Sigmoid colon (tissue), 6 donors: ENCODE measurements at regions not wholly inside any gene's neighbourhood (a gene's known extent, or its start where the extent isn't known, plus 50 kb on each side); places are given as distances from the start of the nearest gene placed in this dataset.

ENCODE experiments used
- DNase-seq: peaks from one replicate; pipeline ENCODE4 v3.0.0-alpha.2; 2019
- H3K27ac ChIP-seq, 4 donors: fragments of 200-600 bp; sonication (generic); one replicate each; pipeline ENCODE4 v1.5.1; 2016 to 2019; ENCODE audit warnings: mild to moderate bottlenecking in 1 of 4
- H3K27me3 ChIP-seq, 3 donors: fragments of 200-600 bp; sonication (generic); one replicate each; pipeline ENCODE4 v1.5.1; 2019; ENCODE audit warnings: mild to moderate bottlenecking in 1 of 3
- H3K36me3 ChIP-seq, 4 donors: fragments of 200-600 bp; sonication (generic); one replicate each; pipeline ENCODE4 v1.5.1; 2016 to 2019
- H3K4me1 ChIP-seq, 4 donors: fragments of 200-600 bp; sonication (generic); one replicate each; pipeline ENCODE4 v1.5.1; 2017 to 2019
- H3K4me3 ChIP-seq, 4 donors: fragments of 200-600 bp; sonication (generic); one replicate each; pipeline ENCODE4 v1.5.1; 2017 to 2019; ENCODE audit warnings: mild to moderate bottlenecking in 2 of 4, moderate library complexity in 1 of 4
- H3K9me3 ChIP-seq, 4 donors: fragments of 200-600 bp in 3 of 4; sonication (generic) in 3 of 4; one replicate each; pipeline versions ENCODE4 v1.5.1 to v1.6.1; 2013 to 2019
- EP300 ChIP-seq, 4 donors: sonication (generic); formaldehyde crosslinking; IDR thresholded peaks; one replicate each; pipeline ENCODE4 v1.6.1; 2017; ENCODE audit warnings: antibody characterized with exemption in 4 of 4
- POLR2A ChIP-seq, 2 donors: fragments of 450-650 bp; IDR thresholded peaks; one replicate each; pipeline ENCODE4 v1.6.1; 2016; ENCODE audit warnings: antibody characterized with exemption in 2 of 2, mild to moderate bottlenecking in 2 of 2, moderate library complexity in 2 of 2
- POLR2AphosphoS5 ChIP-seq, 4 donors: sonication (generic); formaldehyde crosslinking; IDR thresholded peaks; one replicate each; pipeline ENCODE4 v1.6.1; 2017; ENCODE audit warnings: antibody characterized with exemption in 4 of 4
- WGBS, 2 donors: extraction: QIAGEN DNeasy Blood & Tissue Kit; methylation state at CpG; one replicate each; pipeline ENCODE4 v1.1.7; 2013; 5-methylcytosine and 5-hydroxymethylcytosine counted together
- intact Hi-C: fragments of 100-400 bp; cut with DNase I; formaldehyde crosslinking; loops from one replicate; pipeline ENCODE4 v1.15.1; 2023
- TF ChIP-seq, protein P1 (sequence below), 4 experiments: fragments of 450-650 bp in 3 of 4; fragments of 200-600 bp in 1 of 4; IDR thresholded peaks; one replicate each; pipeline ENCODE4 v1.5.1; 2016 to 2019; ENCODE audit warnings: antibody characterized with exemption in 4 of 4, mild to moderate bottlenecking in 3 of 4, moderate library complexity in 2 of 4
- donor health status: healthy with polysubstance abuse.
- donor health status: healthy.

DNA sequence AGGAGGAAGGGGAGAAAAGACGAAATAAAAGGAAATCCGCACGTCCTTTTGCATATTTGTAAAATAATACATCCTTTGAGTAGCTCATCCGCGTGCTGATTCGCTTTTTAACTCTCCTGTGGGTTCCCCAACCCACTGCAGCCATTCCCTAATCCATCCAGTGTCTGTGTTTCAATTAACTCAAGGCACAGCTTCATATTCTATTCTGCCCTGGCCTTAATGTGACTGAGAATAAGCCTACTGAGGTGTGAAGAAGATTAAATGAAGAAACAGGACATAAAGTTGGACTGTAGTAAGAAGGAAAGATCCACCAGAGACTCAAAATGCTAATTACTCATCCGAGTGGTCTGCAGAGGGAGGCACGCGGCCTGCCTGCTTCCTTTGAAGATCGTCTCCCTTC lies 161.4 kb upstream of the SH3BP4 start:
- DNase-seq, result no peak
- Histone ChIP-seq H3K27ac (no peak overlapping the region), H3K36me3 (no peaks in the 10 kb centered on the region), H3K4me1 (no peaks in the 10 kb centered on the region), H3K9me3 (no peaks in the 10 kb centered on the region), H3K27me3 (no peaks in the 10 kb centered on the region), H3K4me3 (no peak overlapping the region)
- 89 to 96% methylated on average over 10 of the region's 10 CpGs for WGBS, 2 donors
- TF ChIP-seq POLR2A (IDR thresholded peaks at IDR 0.05) (no peak), POLR2AphosphoS5 (IDR thresholded peaks at IDR 0.05) (no peak), EP300 (IDR thresholded peaks at IDR 0.05) (no peak)
- TF ChIP-seq, protein P1, sequence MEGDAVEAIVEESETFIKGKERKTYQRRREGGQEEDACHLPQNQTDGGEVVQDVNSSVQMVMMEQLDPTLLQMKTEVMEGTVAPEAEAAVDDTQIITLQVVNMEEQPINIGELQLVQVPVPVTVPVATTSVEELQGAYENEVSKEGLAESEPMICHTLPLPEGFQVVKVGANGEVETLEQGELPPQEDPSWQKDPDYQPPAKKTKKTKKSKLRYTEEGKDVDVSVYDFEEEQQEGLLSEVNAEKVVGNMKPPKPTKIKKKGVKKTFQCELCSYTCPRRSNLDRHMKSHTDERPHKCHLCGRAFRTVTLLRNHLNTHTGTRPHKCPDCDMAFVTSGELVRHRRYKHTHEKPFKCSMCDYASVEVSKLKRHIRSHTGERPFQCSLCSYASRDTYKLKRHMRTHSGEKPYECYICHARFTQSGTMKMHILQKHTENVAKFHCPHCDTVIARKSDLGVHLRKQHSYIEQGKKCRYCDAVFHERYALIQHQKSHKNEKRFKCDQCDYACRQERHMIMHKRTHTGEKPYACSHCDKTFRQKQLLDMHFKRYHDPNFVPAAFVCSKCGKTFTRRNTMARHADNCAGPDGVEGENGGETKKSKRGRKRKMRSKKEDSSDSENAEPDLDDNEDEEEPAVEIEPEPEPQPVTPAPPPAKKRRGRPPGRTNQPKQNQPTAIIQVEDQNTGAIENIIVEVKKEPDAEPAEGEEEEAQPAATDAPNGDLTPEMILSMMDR (IDR thresholded peaks at IDR 0.05), result no peak
- intact Hi-C loops, result no loop called here

DNA sequence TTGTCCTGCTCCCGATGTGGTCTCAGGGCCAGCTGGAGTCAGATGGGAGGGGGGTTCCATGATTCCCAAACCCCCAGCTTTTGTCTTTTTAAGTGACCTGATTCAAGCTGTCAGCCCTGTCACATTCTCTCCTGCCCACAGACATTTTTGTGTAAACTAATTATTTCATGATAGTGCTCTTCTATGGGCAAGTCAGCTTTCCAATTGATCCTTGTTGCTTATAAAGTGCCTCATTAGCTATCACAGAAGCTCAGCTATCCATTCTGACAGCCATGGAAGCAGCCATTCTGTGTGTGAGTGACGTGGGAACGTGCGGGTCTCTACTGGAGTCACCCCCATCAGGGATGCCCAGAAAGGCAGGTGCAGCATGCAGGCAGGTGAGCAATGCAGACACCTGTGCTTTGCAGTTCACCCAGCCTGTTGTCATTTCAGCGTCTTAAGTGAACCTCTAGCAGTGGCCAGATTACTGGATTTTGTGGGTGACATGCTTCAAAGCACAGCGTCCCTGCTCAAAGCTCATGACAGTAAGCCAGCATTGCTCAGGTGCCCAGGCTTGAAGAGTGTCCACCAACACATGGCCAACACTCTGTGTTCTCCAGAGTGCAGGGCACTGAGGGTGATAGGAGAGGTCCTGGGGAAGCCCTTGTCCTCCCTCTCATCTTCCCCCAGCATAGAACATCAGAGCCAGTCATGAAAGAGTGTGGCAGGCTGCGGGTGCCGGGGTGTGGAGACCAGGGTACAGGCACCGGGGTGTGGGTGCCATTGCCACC lies 162.1 kb upstream of the SH3BP4 start:
- TF ChIP-seq POLR2AphosphoS5 (IDR thresholded peaks at IDR 0.05) (no peak), EP300 (IDR thresholded peaks at IDR 0.05) (no peak), POLR2A (IDR thresholded peaks at IDR 0.05) (no peak)
- TF ChIP-seq, protein P1 (IDR thresholded peaks at IDR 0.05), result no peak
- H3K27ac ChIP-seq, result no peak overlapping the region
- DNase-seq, result no peak
- no peaks in the 10 kb centered on the region for H3K27me3 ChIP-seq
- intact Hi-C loops, result no loop called here
- no peaks in the 10 kb centered on the region for H3K36me3 ChIP-seq
- H3K4me1 ChIP-seq, result no peaks in the 10 kb centered on the region
- H3K9me3 ChIP-seq, result no peaks in the 10 kb centered on the region
- no peak overlapping the region for H3K4me3 ChIP-seq
- 88 to 95% methylated on average over 9 of the region's 9 CpGs for WGBS, 2 donors

DNA sequence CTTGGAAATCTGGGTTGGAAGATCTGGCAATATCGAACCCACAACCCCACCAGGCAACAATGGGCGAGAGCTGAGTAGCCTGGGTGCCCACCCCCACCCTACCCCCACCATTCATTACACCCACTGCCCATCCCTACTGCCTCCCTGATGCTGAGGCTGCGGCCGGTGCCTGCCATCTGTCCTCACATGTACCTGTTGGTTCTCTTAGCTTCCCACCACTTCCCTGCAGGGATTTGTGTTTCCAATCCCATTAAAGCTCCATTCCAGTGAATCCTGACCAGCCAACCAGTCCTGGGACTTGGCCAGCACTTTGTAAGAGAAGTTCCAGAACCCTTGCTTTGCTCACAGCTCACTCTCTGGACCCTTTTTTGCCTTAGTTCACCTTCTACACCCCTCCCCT lies 163.0 kb upstream of the SH3BP4 start:
- TF ChIP-seq POLR2AphosphoS5 (IDR thresholded peaks at IDR 0.05) (no peak), EP300 (IDR thresholded peaks at IDR 0.05) (no peak), POLR2A (IDR thresholded peaks at IDR 0.05) (no peak)
- TF ChIP-seq, protein P1 (IDR thresholded peaks at IDR 0.05), result no peak
- no peaks in the 10 kb centered on the region for H3K27me3 ChIP-seq
- intact Hi-C loops, result no loop called here
- WGBS, 2 donors, result 93 to 94% methylated on average over 4 of the region's 4 CpGs
- no peaks in the 10 kb centered on the region for H3K36me3 ChIP-seq
- no peak overlapping the region for H3K27ac ChIP-seq
- peaks cover 0 to 3% (median under 1%) of the 10 kb centered on the region in 4 donors for H3K9me3 ChIP-seq
- no peak for DNase-seq
- no peak overlapping the region for H3K4me3 ChIP-seq
- no peaks in the 10 kb centered on the region for H3K4me1 ChIP-seq

DNA sequence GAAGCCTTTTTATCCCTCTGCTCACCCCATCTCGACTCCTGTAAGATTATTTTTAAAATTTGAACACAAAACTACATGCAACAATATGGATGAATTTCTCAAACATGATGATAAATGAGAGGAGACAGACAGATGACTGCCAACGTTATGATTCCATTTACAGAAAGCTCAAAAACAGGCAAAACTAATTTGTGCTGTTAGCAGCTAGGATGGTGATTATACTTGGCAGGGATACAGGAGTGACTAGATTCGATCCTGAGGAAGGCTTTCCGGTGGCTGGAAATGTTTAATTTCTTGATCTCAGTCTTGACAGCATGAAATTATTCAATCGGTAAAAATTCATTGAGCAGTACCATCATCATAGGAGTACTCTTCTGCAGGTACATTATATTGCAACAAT lies 163.4 kb upstream of the SH3BP4 start:
- Histone ChIP-seq H3K27me3 (no peaks in the 10 kb centered on the region), H3K36me3 (no peaks in the 10 kb centered on the region), H3K4me3 (no peak overlapping the region), H3K4me1 (no peaks in the 10 kb centered on the region), H3K27ac (no peak overlapping the region), H3K9me3 (peaks cover 0 to 6% (median 3%) of the 10 kb centered on the region in 4 donors)
- 72 to 78% methylated on average over 5 of the region's 5 CpGs for WGBS, 2 donors
- no peak for TF ChIP-seq EP300 (IDR thresholded peaks at IDR 0.05)
- no peak for TF ChIP-seq POLR2A (IDR thresholded peaks at IDR 0.05)
- intact Hi-C loops, result no loop called here
- no peak for DNase-seq

DNA sequence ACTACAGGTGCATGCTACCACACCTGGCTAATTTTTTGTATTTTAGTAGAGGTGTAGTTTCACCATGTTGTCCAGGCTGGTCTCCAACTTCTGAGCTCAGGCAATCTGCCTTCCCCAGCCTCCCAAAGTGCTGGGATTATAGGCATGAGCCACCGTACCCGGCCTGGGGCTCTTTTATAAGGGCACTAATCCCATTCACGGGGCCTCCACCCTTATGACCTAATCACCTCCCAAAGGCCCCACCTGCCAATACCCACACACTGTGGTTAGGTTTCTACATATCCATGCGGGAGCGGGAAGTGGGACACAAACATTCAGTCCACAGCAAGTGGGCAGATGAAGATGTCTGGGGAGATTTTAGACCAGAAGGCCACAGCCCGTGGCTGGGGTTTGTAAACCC lies 164.7 kb upstream of the SH3BP4 start:
- intact Hi-C loops, result no loop called here
- TF ChIP-seq, protein P1 (IDR thresholded peaks at IDR 0.05), result no peak
- TF ChIP-seq POLR2A (IDR thresholded peaks at IDR 0.05) (no peak), EP300 (IDR thresholded peaks at IDR 0.05) (no peak), POLR2AphosphoS5 (IDR thresholded peaks at IDR 0.05) (no peak)

More for the DNA sequence above, 164.7 kb upstream of the SH3BP4 start:
- Histone ChIP-seq H3K4me3 (no peak overlapping the region), H3K27me3 (no peaks in the 10 kb centered on the region), H3K36me3 (no peaks in the 10 kb centered on the region), H3K27ac (no peak overlapping the region), H3K4me1 (no peaks in the 10 kb centered on the region), H3K9me3 (peaks cover 0 to 12% (median 8%) of the 10 kb centered on the region in 4 donors)
- DNase-seq, result no peak
- WGBS, 2 donors, result 73 to 80% methylated on average over 6 of the region's 6 CpGs
